Keratinocyte (primary cell): ENCODE measurements at regions not wholly inside any gene's neighbourhood (a gene's known extent, or its start where the extent isn't known, plus 50 kb on each side); places are given as distances from the start of the nearest gene placed in this dataset.

Experiments
- EZH2 ChIP-seq: IDR thresholded peaks from one replicate; pipeline ENCODE4 v1.6.1; 2012; ENCODE audit warnings: inconsistent platforms, mild to moderate bottlenecking, low read length, moderate library complexity
- TF ChIP-seq, protein P1 (sequence below), 3 experiments: IDR thresholded peaks in 1 of 3; conservative IDR thresholded peaks in 1 of 3; optimal IDR thresholded peaks in 1 of 3; 2 replicates in 2 of 3; 3 replicates in 1 of 3; pipeline versions ENCODE3 to v1.5.1; 2011; ENCODE audit warnings: low read length in 3 of 3, mild to moderate bottlenecking in 3 of 3, moderate library complexity in 2 of 3, control low read depth in 1 of 3, inconsistent platforms in 1 of 3; ENCODE audit not compliant: insufficient read depth in 2 of 3; ENCODE audit errors: extremely low read depth in 1 of 3

DNA sequence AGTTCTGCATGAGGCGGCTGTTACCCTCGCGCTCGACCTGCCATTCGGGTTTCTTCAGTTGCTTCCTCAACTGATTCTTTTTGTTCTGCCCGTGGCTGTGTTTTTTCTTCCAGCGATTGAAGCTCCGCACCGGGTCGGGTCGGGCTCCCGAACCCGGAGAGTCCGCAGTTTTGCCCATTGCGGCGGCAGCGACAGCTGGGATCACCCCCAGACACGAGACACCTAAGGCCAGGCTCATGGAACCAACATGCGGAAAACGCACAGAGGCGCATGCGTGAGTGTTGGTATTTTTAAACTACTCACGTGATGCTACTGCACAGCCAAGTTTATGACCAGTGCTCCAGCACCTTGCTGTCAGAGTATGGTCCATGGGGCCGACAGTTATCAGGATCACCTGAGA lies 100.0 kb downstream of the SPATA31D1 start:
- TF ChIP-seq, protein P1, sequence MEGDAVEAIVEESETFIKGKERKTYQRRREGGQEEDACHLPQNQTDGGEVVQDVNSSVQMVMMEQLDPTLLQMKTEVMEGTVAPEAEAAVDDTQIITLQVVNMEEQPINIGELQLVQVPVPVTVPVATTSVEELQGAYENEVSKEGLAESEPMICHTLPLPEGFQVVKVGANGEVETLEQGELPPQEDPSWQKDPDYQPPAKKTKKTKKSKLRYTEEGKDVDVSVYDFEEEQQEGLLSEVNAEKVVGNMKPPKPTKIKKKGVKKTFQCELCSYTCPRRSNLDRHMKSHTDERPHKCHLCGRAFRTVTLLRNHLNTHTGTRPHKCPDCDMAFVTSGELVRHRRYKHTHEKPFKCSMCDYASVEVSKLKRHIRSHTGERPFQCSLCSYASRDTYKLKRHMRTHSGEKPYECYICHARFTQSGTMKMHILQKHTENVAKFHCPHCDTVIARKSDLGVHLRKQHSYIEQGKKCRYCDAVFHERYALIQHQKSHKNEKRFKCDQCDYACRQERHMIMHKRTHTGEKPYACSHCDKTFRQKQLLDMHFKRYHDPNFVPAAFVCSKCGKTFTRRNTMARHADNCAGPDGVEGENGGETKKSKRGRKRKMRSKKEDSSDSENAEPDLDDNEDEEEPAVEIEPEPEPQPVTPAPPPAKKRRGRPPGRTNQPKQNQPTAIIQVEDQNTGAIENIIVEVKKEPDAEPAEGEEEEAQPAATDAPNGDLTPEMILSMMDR (optimal IDR thresholded peaks at IDR 0.05 in 1 of 3, IDR thresholded peaks at IDR 0.05 in 1 of 3, conservative IDR thresholded peaks at IDR 0.05 in 1 of 3; ENCODE audit: extremely low read depth in 1 of 3, insufficient read depth in 2 of 3, low read length in 3 of 3) = no peak
- TF ChIP-seq EZH2 = no peak
